Mucosa of descending colon (tissue), 3 donors: ENCODE measurements at regions not wholly inside any gene's neighbourhood (a gene's known extent, or its start where the extent isn't known, plus 50 kb on each side); places are given as distances from the start of the nearest gene placed in this dataset.

ENCODE experiments used
- ATAC-seq: fragments of 200-7000 bp; cut with Tn5 transposase; one replicate; pipeline ENCODE4 v1.9.1; 2020; ENCODE audit warnings: mild to moderate bottlenecking, moderate library complexity
- DNase-seq, 3 donors: peaks; one replicate each; pipeline ENCODE4 v3.0.0-alpha.2; 2020
- H3K36me3 ChIP-seq: fragments of 200-600 bp; one replicate; pipeline ENCODE4 v1.8.0; 2021; ENCODE audit warnings: low read depth, mild to moderate bottlenecking
- H3K4me1 ChIP-seq: fragments of 200-600 bp; one replicate; pipeline ENCODE4 v1.8.0; 2021; ENCODE audit warnings: low read depth, mild to moderate bottlenecking
- H3K4me3 ChIP-seq: fragments of 200-600 bp; one replicate; pipeline ENCODE4 v1.8.0; 2021; ENCODE audit warnings: mild to moderate bottlenecking
- H3K9me3 ChIP-seq: fragments of 200-600 bp; one replicate; pipeline ENCODE4 v1.8.0; 2021; ENCODE audit warnings: mild to moderate bottlenecking
- intact Hi-C, 2 donors: fragments of 100-400 bp; cut with DNase I in 1 of 2; cut with micrococcal nuclease in 1 of 2; formaldehyde crosslinking; loops; one replicate each; pipeline versions ENCODE4 v1.11.0 to v1.11.1; 2022; cut with DNase I, micrococcal nuclease
- TF ChIP-seq, protein P1 (sequence below): fragments of 200-600 bp; IDR thresholded peaks from one replicate; pipeline ENCODE4 v1.8.0; 2022; ENCODE audit warnings: antibody characterized with exemption, mild to moderate bottlenecking
- donor health status: DM: no; HTN: no; CAD: no; lungs with moderate emphysema.
- donor health status: DM: no; HTN: no; CAD: no.
- donor health status: DM: no; HTN: yes; CAD: no.

DNA sequence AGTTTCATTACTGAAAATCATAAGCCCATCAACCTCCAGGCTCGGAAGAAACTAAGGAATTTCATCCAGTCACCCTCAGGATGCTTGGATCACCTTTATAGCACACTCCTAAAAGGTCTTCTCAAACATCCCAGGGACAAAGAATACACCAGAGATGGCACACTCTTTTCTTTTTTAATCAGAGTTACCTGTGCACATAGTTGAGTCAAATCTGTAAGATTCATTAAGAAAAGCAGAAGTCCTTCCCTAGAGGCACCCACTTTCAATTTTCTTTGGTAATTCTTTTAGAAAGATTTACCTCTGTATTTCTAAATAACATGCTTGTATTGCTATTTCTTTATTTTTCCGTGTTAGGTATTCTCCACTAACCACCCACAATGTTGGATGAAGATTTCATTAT, 50.6 kb upstream of the IL6 start:
- no peak for ATAC-seq
- H3K4me3 ChIP-seq, result no peak overlapping the region

DNA sequence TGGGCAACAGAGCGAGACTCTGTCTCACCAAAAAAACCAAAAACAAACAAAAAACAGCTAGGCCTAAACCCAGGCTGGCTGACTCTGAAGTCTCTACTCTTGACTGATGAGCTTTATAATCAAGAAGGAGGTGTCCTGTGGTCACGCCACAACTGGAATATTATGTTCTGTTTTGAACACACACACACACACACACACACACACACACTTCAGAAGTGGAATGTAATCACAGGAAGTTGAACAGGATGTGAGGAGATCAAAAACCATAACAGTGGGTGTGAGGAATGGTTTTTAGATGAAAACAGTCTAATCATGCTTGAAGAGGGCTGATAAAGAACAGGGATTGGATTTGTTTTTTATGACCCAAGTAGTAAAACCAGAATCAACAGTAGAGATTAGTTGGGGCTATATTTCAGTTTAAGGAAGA, 51.1 kb upstream of the IL6 start:
- no peaks in the 10 kb centered on the region for H3K9me3 ChIP-seq
- peak; percentile 64 for ATAC-seq
- no peak for DNase-seq
- TF ChIP-seq, protein P1, sequence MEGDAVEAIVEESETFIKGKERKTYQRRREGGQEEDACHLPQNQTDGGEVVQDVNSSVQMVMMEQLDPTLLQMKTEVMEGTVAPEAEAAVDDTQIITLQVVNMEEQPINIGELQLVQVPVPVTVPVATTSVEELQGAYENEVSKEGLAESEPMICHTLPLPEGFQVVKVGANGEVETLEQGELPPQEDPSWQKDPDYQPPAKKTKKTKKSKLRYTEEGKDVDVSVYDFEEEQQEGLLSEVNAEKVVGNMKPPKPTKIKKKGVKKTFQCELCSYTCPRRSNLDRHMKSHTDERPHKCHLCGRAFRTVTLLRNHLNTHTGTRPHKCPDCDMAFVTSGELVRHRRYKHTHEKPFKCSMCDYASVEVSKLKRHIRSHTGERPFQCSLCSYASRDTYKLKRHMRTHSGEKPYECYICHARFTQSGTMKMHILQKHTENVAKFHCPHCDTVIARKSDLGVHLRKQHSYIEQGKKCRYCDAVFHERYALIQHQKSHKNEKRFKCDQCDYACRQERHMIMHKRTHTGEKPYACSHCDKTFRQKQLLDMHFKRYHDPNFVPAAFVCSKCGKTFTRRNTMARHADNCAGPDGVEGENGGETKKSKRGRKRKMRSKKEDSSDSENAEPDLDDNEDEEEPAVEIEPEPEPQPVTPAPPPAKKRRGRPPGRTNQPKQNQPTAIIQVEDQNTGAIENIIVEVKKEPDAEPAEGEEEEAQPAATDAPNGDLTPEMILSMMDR, result no peak
- intact Hi-C loops, result no loop called here
- H3K36me3 ChIP-seq, result no peaks in the 10 kb centered on the region
- H3K4me1 ChIP-seq, result no peaks in the 10 kb centered on the region
- H3K4me3 ChIP-seq, result no peak overlapping the region

More for the DNA sequence above, 50.6 kb upstream of the IL6 start:
- intact Hi-C loops, result no loop called here
- no peaks in the 10 kb centered on the region for H3K4me1 ChIP-seq
- DNase-seq, result no peak
- TF ChIP-seq, protein P1, result no peak
- no peaks in the 10 kb centered on the region for H3K9me3 ChIP-seq
- H3K36me3 ChIP-seq, result no peaks in the 10 kb centered on the region

DNA sequence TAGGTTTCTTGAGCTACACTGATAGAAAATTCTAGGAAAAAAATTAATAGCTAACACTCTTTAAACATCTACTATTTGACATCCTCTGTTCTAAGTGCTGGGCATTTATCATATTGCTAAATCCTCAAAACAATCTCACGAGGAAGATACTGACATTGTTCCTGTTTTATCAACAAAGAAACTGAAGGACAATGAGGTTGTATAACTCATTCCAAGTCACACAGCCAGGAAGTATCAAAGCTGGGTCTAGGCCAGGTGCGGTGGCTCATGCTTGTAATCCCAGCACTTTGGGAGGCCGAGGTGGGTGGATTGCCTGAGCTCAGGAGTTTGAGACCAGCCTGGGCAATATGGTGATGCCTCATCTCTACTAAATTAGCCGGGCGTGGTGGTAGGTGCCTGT, 51.6 kb upstream of the IL6 start:
- TF ChIP-seq, protein P1, result no peak
- intact Hi-C loops, result no loop called here
- Histone ChIP-seq H3K4me1 (no peaks in the 10 kb centered on the region), H3K4me3 (no peak overlapping the region), H3K9me3 (no peaks in the 10 kb centered on the region), H3K36me3 (no peaks in the 10 kb centered on the region)
- ATAC-seq (no peak), DNase-seq (no peak)

DNA sequence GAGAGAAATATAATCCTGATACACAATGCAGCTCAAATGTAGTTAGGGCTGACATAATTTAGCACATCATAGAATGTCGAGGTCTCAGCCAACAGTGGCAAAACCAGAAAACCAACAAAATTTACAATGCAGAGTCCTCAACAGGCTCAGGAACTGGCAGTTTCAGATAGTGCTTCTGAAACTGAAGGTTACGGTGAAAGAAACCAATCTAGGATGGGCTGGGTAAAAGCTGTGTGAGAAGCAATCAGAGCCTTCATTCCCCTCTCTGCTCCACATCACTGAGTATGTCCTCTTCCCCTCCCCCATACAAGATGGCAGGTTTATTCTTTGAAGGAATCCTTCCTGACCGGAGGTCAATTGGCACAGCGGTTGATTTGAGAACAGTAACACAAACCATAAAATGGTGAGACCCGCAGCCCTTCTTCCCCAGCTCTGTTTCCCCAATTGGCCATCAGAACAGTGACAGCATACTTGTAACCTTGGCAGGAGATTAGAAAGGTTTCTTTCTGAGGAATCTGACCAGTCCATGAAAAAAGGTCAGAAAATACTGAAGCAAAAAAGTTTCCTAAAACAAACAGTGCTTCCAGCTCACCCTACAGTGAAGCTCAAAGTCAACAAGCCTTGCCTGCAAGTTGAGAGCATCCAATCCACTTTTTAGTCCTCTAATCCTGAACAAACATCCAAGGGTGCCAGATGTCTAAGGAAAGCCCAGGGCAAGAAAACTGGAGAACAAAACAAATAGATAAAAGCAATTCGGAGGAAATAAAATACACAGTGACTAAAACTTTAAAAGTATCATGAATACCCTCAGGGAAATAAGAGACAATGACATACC, 53.9 kb upstream of the IL6 start:
- intact Hi-C loops, result no loop called here
- Histone ChIP-seq H3K9me3 (no peaks in the 10 kb centered on the region), H3K4me3 (no peak overlapping the region), H3K36me3 (no peaks in the 10 kb centered on the region), H3K4me1 (no peaks in the 10 kb centered on the region)
- DNase-seq (no peak), ATAC-seq (no peak)
- TF ChIP-seq, protein P1, result no peak

DNA sequence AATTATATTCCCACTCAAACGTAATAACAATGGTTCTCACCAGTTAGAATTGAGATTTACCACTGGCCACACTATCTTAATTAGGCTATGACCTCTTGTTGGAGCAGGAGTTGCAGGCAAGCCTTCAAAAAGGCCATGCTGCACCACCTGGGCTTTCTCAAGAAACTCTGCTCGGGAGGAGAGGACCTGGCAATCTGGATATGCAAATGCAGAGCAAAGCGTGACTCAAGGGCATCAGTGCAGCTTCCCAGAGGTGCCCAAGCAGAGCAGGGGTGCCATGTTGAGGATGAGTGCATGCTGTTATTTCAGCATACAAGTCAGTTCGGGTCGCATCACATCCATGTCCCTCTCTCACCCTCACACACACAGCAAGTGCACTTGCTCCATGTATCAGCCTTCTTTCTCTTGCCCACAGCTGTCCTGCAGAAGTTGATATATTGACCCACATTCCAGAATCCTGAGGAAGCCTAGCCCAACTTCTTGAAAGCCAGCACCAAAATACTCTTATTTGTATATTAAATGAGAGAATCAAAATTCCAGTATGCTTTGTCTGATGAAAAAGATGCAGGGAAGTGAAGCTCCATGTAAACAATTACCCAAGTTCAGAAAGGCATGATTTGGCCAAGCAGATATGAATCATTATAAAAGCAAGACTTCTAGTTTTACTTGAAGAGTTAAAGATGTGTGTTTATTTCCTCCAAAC, 55.7 kb upstream of the IL6 start:
- no peak for DNase-seq

More for the DNA sequence above, 55.7 kb upstream of the IL6 start:
- no peaks in the 10 kb centered on the region for H3K4me1 ChIP-seq
- TF ChIP-seq, protein P1, result no peak
- no peak for ATAC-seq
- intact Hi-C loops, result no loop called here
- H3K36me3 ChIP-seq, result no peaks in the 10 kb centered on the region
- H3K4me3 ChIP-seq, result no peak overlapping the region
- no peaks in the 10 kb centered on the region for H3K9me3 ChIP-seq
